Spleen (tissue), 11 donors: ENCODE measurements at regions not wholly inside any gene's neighbourhood (a gene's known extent, or its start where the extent isn't known, plus 50 kb on each side); places are given as distances from the start of the nearest gene placed in this dataset.

Source experiments
- DNase-seq: peaks from one replicate; pipeline ENCODE4 v3.0.0-alpha.2; 2020
- H3K27ac ChIP-seq, 8 donors: fragments of 200-600 bp; sonication (generic) in 7 of 8; 1 replicate in 4 of 8; 2 replicates in 4 of 8; pipeline versions ENCODE4 v1.5.0 to v1.8.0; 2016 to 2021; ENCODE audit warnings: inconsistent platforms in 4 of 8, mild to moderate bottlenecking in 4 of 8, moderate library complexity in 1 of 8
- H3K27me3 ChIP-seq, 7 donors: fragments of 200-600 bp; sonication (generic) in 6 of 7; replicated peaks in 1 of 7; 1 replicate in 4 of 7; 2 replicates in 3 of 7; pipeline versions ENCODE4 v1.5.0 to v1.8.0; 2016 to 2021; ENCODE audit warnings: inconsistent platforms in 3 of 7, mild to moderate bottlenecking in 1 of 7
- H3K36me3 ChIP-seq, 6 donors: fragments of 200-600 bp; sonication (generic) in 5 of 6; 1 replicate in 4 of 6; 2 replicates in 2 of 6; pipeline versions ENCODE4 v1.5.0 to v1.8.0; 2016 to 2021; ENCODE audit warnings: inconsistent platforms in 2 of 6
- H3K4me1 ChIP-seq, 6 donors: fragments of 200-600 bp; sonication (generic) in 5 of 6; 1 replicate in 3 of 6; 2 replicates in 3 of 6; pipeline versions ENCODE4 v1.5.0 to v1.8.0; 2016 to 2021; ENCODE audit warnings: inconsistent platforms in 3 of 6
- H3K4me3 ChIP-seq, 8 donors: fragments of 200-600 bp; sonication (generic) in 7 of 8; 1 replicate in 4 of 8; 2 replicates in 4 of 8; pipeline versions ENCODE4 v1.5.0 to v1.8.0; 2016 to 2021; ENCODE audit warnings: inconsistent platforms in 4 of 8, mild to moderate bottlenecking in 4 of 8, moderate library complexity in 2 of 8
- H3K9me3 ChIP-seq, 8 donors: fragments of 200-600 bp; sonication (generic) in 7 of 8; 1 replicate in 4 of 8; 2 replicates in 4 of 8; pipeline versions ENCODE4 v1.5.0 to v1.8.0; 2016 to 2021; ENCODE audit warnings: inconsistent platforms in 4 of 8
- CTCF ChIP-seq, 11 experiments: fragments of 200-600 bp in 7 of 11; fragments of 450-650 bp in 4 of 11; sonication (generic) in 4 of 11; IDR thresholded peaks in 8 of 11; conservative IDR thresholded peaks in 3 of 11; 1 replicate in 7 of 11; 2 replicates in 4 of 11; pipeline versions ENCODE4 v1.4.0 to v1.8.0; 2016 to 2021; ENCODE audit warnings: antibody characterized with exemption in 11 of 11, inconsistent platforms in 4 of 11, mild to moderate bottlenecking in 1 of 11
- POLR2A ChIP-seq, 3 donors: fragments of 450-650 bp; IDR thresholded peaks; one replicate each; pipeline ENCODE4 v1.5.1; 2017; ENCODE audit warnings: antibody characterized with exemption in 3 of 3, mild to moderate bottlenecking in 1 of 3
- POLR2AphosphoS5 ChIP-seq, 3 donors: sonication (generic); formaldehyde crosslinking; IDR thresholded peaks; one replicate each; pipeline ENCODE4 v1.5.1; 2017; ENCODE audit warnings: antibody characterized with exemption in 3 of 3
- WGBS, 5 donors: extraction: QIAGEN DNeasy Blood & Tissue Kit in 3 of 5; methylation state at CpG; one replicate each; pipeline versions ENCODE4 v1.1.5 to v1.1.7; 2013 to 2018; 5-methylcytosine and 5-hydroxymethylcytosine counted together
- intact Hi-C: fragments of 100-400 bp; cut with DNase I; formaldehyde crosslinking; loops from one replicate; pipeline ENCODE4 v1.15.0; 2023; ENCODE audit warnings: low total_unique reads
- donor health status: healthy with polysubstance abuse.
- donor health status: DM: no; HTN: no; CAD: no; lungs with moderate emphysema.
- donor health status: DM: no; HTN: no; CAD: no.
- donor health status: Bipolar disorder and iron deficiency.
- donor health status: healthy.
- donor health status: DM: no; HTN: no; CAD: no.
- donor health status: DM: yes; HTN: yes; CAD: no.

- intact Hi-C loops = no loop called here
- TF ChIP-seq CTCF (IDR thresholded peaks at IDR 0.05 in 8 of 11, conservative IDR thresholded peaks at IDR 0.05 in 3 of 11) (no peak), POLR2A (IDR thresholded peaks at IDR 0.05) (no peak), POLR2AphosphoS5 (IDR thresholded peaks at IDR 0.05) (no peak)
- Histone ChIP-seq H3K27me3 (peaks cover 0 to 48% (median 0%) of the 10 kb centered on the region in 7 donors), H3K9me3 (peaks cover 0 to 2% (median under 1%) of the 10 kb centered on the region in 8 donors), H3K4me3 (no peak overlapping the region), H3K36me3 (no peaks in the 10 kb centered on the region), H3K27ac (no peak overlapping the region), H3K4me1 (no peaks in the 10 kb centered on the region)
- no peak for DNase-seq
- 84 to 92% (median 86%) methylated on average over 11 of the region's 11 CpGs for WGBS, 5 donors
Observed at GRCh38 chr20:47868236-47868635, 83.0 kb upstream of the SULF2 start.

GRCh38 chr20:47867831-47868230, 82.5 kb upstream of the SULF2 start:
- no peak overlapping the region for H3K4me3 ChIP-seq
- DNase-seq = no peak
- peaks cover 0 to 6% (median 4%) of the 10 kb centered on the region in 8 donors for H3K9me3 ChIP-seq
- H3K27ac ChIP-seq = no peak overlapping the region
- no peaks in the 10 kb centered on the region for H3K4me1 ChIP-seq
- TF ChIP-seq CTCF (IDR thresholded peaks at IDR 0.05 in 8 of 11, conservative IDR thresholded peaks at IDR 0.05 in 3 of 11) (no peak), POLR2A (IDR thresholded peaks at IDR 0.05) (no peak), POLR2AphosphoS5 (IDR thresholded peaks at IDR 0.05) (no peak)
- WGBS, 5 donors = 83 to 95% (median 84%) methylated on average over 10 to 15 of the region's 15 CpGs
- no peaks in the 10 kb centered on the region for H3K36me3 ChIP-seq
- H3K27me3 ChIP-seq = peaks cover 0 to 48% (median 0%) of the 10 kb centered on the region in 7 donors
- intact Hi-C loops = no loop called here

GRCh38 chr20:47866480-47866879, 81.2 kb upstream of the SULF2 start:
- no peak overlapping the region for H3K4me3 ChIP-seq
- H3K27ac ChIP-seq = no peak overlapping the region
- WGBS, 5 donors = 82 to 91% (median 88%) methylated on average over 10 of the region's 10 CpGs
- peaks cover 0 to 48% (median 0%) of the 10 kb centered on the region in 7 donors for H3K27me3 ChIP-seq
- intact Hi-C loops = no loop called here
- H3K9me3 ChIP-seq = peaks cover 0 to 13% (median 7%) of the 10 kb centered on the region in 8 donors
- H3K36me3 ChIP-seq = no peaks in the 10 kb centered on the region
- no peak for DNase-seq
- H3K4me1 ChIP-seq = no peaks in the 10 kb centered on the region
- TF ChIP-seq POLR2A (IDR thresholded peaks at IDR 0.05) (no peak), CTCF (IDR thresholded peaks at IDR 0.05 in 8 of 11, conservative IDR thresholded peaks at IDR 0.05 in 3 of 11) (no peak), POLR2AphosphoS5 (IDR thresholded peaks at IDR 0.05) (no peak)

GRCh38 chr20:47865912-47866311, 80.6 kb upstream of the SULF2 start:
- no peak for DNase-seq
- H3K36me3 ChIP-seq = no peaks in the 10 kb centered on the region
- no peak overlapping the region for H3K27ac ChIP-seq
- intact Hi-C loops = no loop called here
- peaks cover 0 to 43% (median 0%) of the 10 kb centered on the region in 7 donors for H3K27me3 ChIP-seq
- no peaks in the 10 kb centered on the region for H3K4me1 ChIP-seq
- peaks cover 0 to 13% (median 7%) of the 10 kb centered on the region in 8 donors for H3K9me3 ChIP-seq
- H3K4me3 ChIP-seq = no peak overlapping the region
- TF ChIP-seq POLR2AphosphoS5 (IDR thresholded peaks at IDR 0.05) (no peak), POLR2A (IDR thresholded peaks at IDR 0.05) (no peak), CTCF (IDR thresholded peaks at IDR 0.05 in 8 of 11, conservative IDR thresholded peaks at IDR 0.05 in 3 of 11) (no peak)
- WGBS, 5 donors = 72 to 83% (median 78%) methylated on average over 8 to 9 of the region's 9 CpGs
